ENCODE measurements at regions not wholly inside any gene's neighbourhood (a gene's known extent, or its start where the extent isn't known, plus 50 kb on each side); places are given as distances from the start of the nearest gene placed in this dataset.

GRCh38 chr13:90633849-90634248 is 713.6 kb upstream of the MIR17HG start:
- Histone ChIP-seq H3K4me2 (no peak overlapping the region), H3K36me3 (no peaks in the 10 kb centered on the region), H4K20me1 (ENCODE audit: low read depth) (no peaks in the 10 kb centered on the region), H2AFZ (replicated peaks) (no peak overlapping the region), H3K27me3 (no peaks in the 10 kb centered on the region), H3K4me1 (no peaks in the 10 kb centered on the region), H3K4me3 (no peak overlapping the region), H3F3A (ENCODE audit: low read depth) (no peaks in the 10 kb centered on the region), H3K79me2 (ENCODE audit: low read depth) (no peaks in the 10 kb centered on the region), H3K9ac (no peak overlapping the region), H3K27ac (no peak overlapping the region), H3K9me3 (ENCODE audit: low read depth) (no peaks in the 10 kb centered on the region)
- Mint-ChIP-seq H3K4me1 (no peaks in the 10 kb centered on the region), H3K9me3 (no peaks in the 10 kb centered on the region), H3K4me3 (no peak overlapping the region), H3K36me3 (no peaks in the 10 kb centered on the region), H3K27ac (no peak overlapping the region), H3K27me3 (ENCODE audit: insufficient read depth, low read depth) (no peaks in the 10 kb centered on the region)
- TF ChIP-seq EZH2 (IDR thresholded peaks at IDR 0.05): no peak
- no peak for TF ChIP-seq EZH2phosphoT487 (IDR thresholded peaks at IDR 0.05)
- no peak for TF ChIP-seq CTCF (IDR thresholded peaks at IDR 0.05)
- no peak for DNase-seq (ENCODE audit: low spot score)

GRCh38 chr13:90640976-90641375 is 706.5 kb upstream of the MIR17HG start:
- Histone ChIP-seq H2AFZ (replicated peaks) (no peak overlapping the region), H3K4me3 (no peak overlapping the region), H3K79me2 (ENCODE audit: low read depth) (no peaks in the 10 kb centered on the region), H3K27ac (no peak overlapping the region), H4K20me1 (ENCODE audit: low read depth) (no peaks in the 10 kb centered on the region), H3K4me1 (no peaks in the 10 kb centered on the region), H3K36me3 (no peaks in the 10 kb centered on the region), H3K9me3 (ENCODE audit: low read depth) (no peaks in the 10 kb centered on the region), H3K4me2 (no peak overlapping the region), H3K27me3 (no peaks in the 10 kb centered on the region), H3F3A (ENCODE audit: low read depth) (no peaks in the 10 kb centered on the region), H3K9ac (no peak overlapping the region)
- peaks cover 3% of the 10 kb centered on the region for H3K27me3 Mint-ChIP-seq (ENCODE audit: insufficient read depth, low read depth)
- H3K9me3 Mint-ChIP-seq: peaks cover 12% of the 10 kb centered on the region
- TF ChIP-seq EZH2 (IDR thresholded peaks at IDR 0.05) (no peak), CTCF (IDR thresholded peaks at IDR 0.05) (no peak), EZH2phosphoT487 (IDR thresholded peaks at IDR 0.05) (no peak)
- peaks cover 2% of the 10 kb centered on the region for H3K36me3 Mint-ChIP-seq
- H3K27ac Mint-ChIP-seq: no peak overlapping the region
- H3K4me3 Mint-ChIP-seq: no peak overlapping the region
- no peaks in the 10 kb centered on the region for H3K4me1 Mint-ChIP-seq
- DNase-seq (ENCODE audit: low spot score): no peak

- H3K36me3 Mint-ChIP-seq: peaks cover 2% of the 10 kb centered on the region
- H3K27me3 Mint-ChIP-seq (ENCODE audit: insufficient read depth, low read depth): peaks cover 3% of the 10 kb centered on the region
- no peaks in the 10 kb centered on the region for H3K27me3 ChIP-seq
- H4K20me1 ChIP-seq (ENCODE audit: low read depth): no peaks in the 10 kb centered on the region
- H3K9me3 Mint-ChIP-seq: peaks cover 12% of the 10 kb centered on the region
- H3K4me3 ChIP-seq: no peak overlapping the region
- H3K79me2 ChIP-seq (ENCODE audit: low read depth): no peaks in the 10 kb centered on the region
- H3K27ac ChIP-seq: no peak overlapping the region
- H3K4me3 Mint-ChIP-seq: no peak overlapping the region
- H3K27ac Mint-ChIP-seq: no peak overlapping the region
- H3K9me3 ChIP-seq (ENCODE audit: low read depth): no peaks in the 10 kb centered on the region
- no peaks in the 10 kb centered on the region for H3K4me1 ChIP-seq
- no peak overlapping the region for H3K4me2 ChIP-seq
- H3K9ac ChIP-seq: no peak overlapping the region
- H2AFZ ChIP-seq (replicated peaks): no peak overlapping the region
- no peaks in the 10 kb centered on the region for H3K4me1 Mint-ChIP-seq
- no peak for DNase-seq (ENCODE audit: low spot score)
- no peak for TF ChIP-seq EZH2phosphoT487 (IDR thresholded peaks at IDR 0.05)
- no peak for TF ChIP-seq CTCF (IDR thresholded peaks at IDR 0.05)
- TF ChIP-seq EZH2 (IDR thresholded peaks at IDR 0.05): no peak
- no peaks in the 10 kb centered on the region for H3K36me3 ChIP-seq
- H3F3A ChIP-seq (ENCODE audit: low read depth): no peaks in the 10 kb centered on the region
These were observed 705.6 kb upstream of the MIR17HG start for GRCh38 chr13:90641884-90642283.

All from neural progenitor cell (in vitro differentiated cells).